Smooth muscle cell (in vitro differentiated cells): ENCODE measurements at regions not wholly inside any gene's neighbourhood (a gene's known extent, or its start where the extent isn't known, plus 50 kb on each side); places are given as distances from the start of the nearest gene placed in this dataset.

Source experiments
- DNase-seq: peaks from one replicate; lab custom pipeline; 2025; ENCODE audit not compliant: unreplicated experiment; lab: John Stamatoyannopoulos, UW
- H2AFZ ChIP-seq: fragments of 200-600 bp; sonication (generic); 2 replicates; pipeline ENCODE4 v1.6.0; 2016; ENCODE audit warnings: antibody characterized with exemption, low read depth, mild to moderate bottlenecking
- H3F3A ChIP-seq: fragments of 200-600 bp; sonication (generic); 2 replicates; pipeline ENCODE4 v1.6.0; 2017; ENCODE audit warnings: antibody characterized with exemption, low read depth
- H3K27ac ChIP-seq: fragments of 200-600 bp; sonication (generic); 2 replicates; pipeline ENCODE4 v1.5.1; 2016; ENCODE audit warnings: low read depth, mild to moderate bottlenecking
- H3K27me3 ChIP-seq: fragments of 200-600 bp; sonication (generic); 2 replicates; pipeline ENCODE4 v1.6.1; 2016; ENCODE audit warnings: low read depth, mild to moderate bottlenecking
- H3K36me3 ChIP-seq: fragments of 200-600 bp; sonication (generic); 2 replicates; pipeline ENCODE4 v1.5.1; 2016; ENCODE audit warnings: low read depth
- H3K4me1 ChIP-seq: fragments of 200-600 bp; sonication (generic); 2 replicates; pipeline ENCODE4 v1.5.1; 2016; ENCODE audit warnings: low read depth
- H3K4me2 ChIP-seq: fragments of 200-600 bp; sonication (generic); 2 replicates; pipeline ENCODE4 v1.6.0; 2016; ENCODE audit warnings: mild to moderate bottlenecking
- H3K4me3 ChIP-seq: fragments of 200-600 bp; sonication (generic); 2 replicates; pipeline ENCODE4 v1.5.1; 2016; ENCODE audit warnings: mild to moderate bottlenecking
- H3K79me2 ChIP-seq: fragments of 200-600 bp; sonication (generic); 2 replicates; pipeline ENCODE4 v1.6.0; 2016; ENCODE audit warnings: low read depth, mild to moderate bottlenecking
- H3K9ac ChIP-seq: fragments of 200-600 bp; sonication (generic); 2 replicates; pipeline ENCODE4 v1.6.0; 2016; ENCODE audit warnings: low read depth
- H3K9me3 ChIP-seq: fragments of 200-600 bp; sonication (generic); replicated peaks from 2 replicates; pipeline ENCODE4 v1.5.1; 2016; ENCODE audit warnings: low read depth
- H4K20me1 ChIP-seq: fragments of 200-600 bp; sonication (generic); 2 replicates; pipeline ENCODE4 v1.6.0; 2016; ENCODE audit warnings: low read depth
- CTCF ChIP-seq: fragments of 200-600 bp; sonication (generic); IDR thresholded peaks from 2 replicates; pipeline ENCODE4 v1.5.1; 2017; ENCODE audit warnings: borderline replicate concordance, mild to moderate bottlenecking, antibody characterized with exemption; ENCODE audit not compliant: insufficient read depth, poor library complexity, severe bottlenecking
- WGBS: methylation state at CpG from one replicate; pipeline ENCODE4 v1.1.7; 2016; ENCODE audit warnings: low lambda C conversion rate; 5-methylcytosine and 5-hydroxymethylcytosine counted together

- Histone ChIP-seq H4K20me1 (no peaks in the 10 kb centered on the region), H3K27ac (no peak overlapping the region), H3K9me3 (no peaks in the 10 kb centered on the region), H3K36me3 (no peaks in the 10 kb centered on the region), H3K79me2 (no peaks in the 10 kb centered on the region), H3K9ac (no peak overlapping the region), H3K4me2 (no peak overlapping the region), H3K27me3 (no peaks in the 10 kb centered on the region), H3F3A (no peaks in the 10 kb centered on the region), H2AFZ (no peak overlapping the region), H3K4me3 (no peak overlapping the region), H3K4me1 (no peaks in the 10 kb centered on the region)
- no peak for DNase-seq
- no peak for TF ChIP-seq CTCF
- 88% methylated on average over 6 of the region's 6 CpGs for WGBS
Measured at GRCh38 chr1:38173157-38173831, 126.7 kb upstream of the POU3F1 start.

- no peak overlapping the region for H3K4me3 ChIP-seq
- H3F3A ChIP-seq: no peaks in the 10 kb centered on the region
- no peaks in the 10 kb centered on the region for H3K9me3 ChIP-seq
- H3K9ac ChIP-seq: no peak overlapping the region
- H3K4me1 ChIP-seq: no peaks in the 10 kb centered on the region
- H3K27ac ChIP-seq: no peak overlapping the region
- H3K36me3 ChIP-seq: no peaks in the 10 kb centered on the region
- no peak for DNase-seq
- TF ChIP-seq CTCF: no peak
- H2AFZ ChIP-seq: no peak overlapping the region
- H3K4me2 ChIP-seq: no peak overlapping the region
- no peaks in the 10 kb centered on the region for H3K79me2 ChIP-seq
- no peaks in the 10 kb centered on the region for H4K20me1 ChIP-seq
- peaks cover 7% of the 10 kb centered on the region for H3K27me3 ChIP-seq
- 93% methylated on average over 3 of the region's 3 CpGs for WGBS
Measured at GRCh38 chr1:38169121-38169520, 122.5 kb upstream of the POU3F1 start.

GRCh38 chr1:38168365-38168764, 121.8 kb upstream of the POU3F1 start:
- H3K27ac ChIP-seq: no peak overlapping the region
- 82% methylated on average over 2 of the region's 2 CpGs for WGBS
- no peak for DNase-seq
- no peak for TF ChIP-seq CTCF
- H3K36me3 ChIP-seq: no peaks in the 10 kb centered on the region
- no peak overlapping the region for H2AFZ ChIP-seq
- no peaks in the 10 kb centered on the region for H4K20me1 ChIP-seq
- no peak overlapping the region for H3K9ac ChIP-seq
- no peak overlapping the region for H3K4me2 ChIP-seq
- no peaks in the 10 kb centered on the region for H3K79me2 ChIP-seq
- no peaks in the 10 kb centered on the region for H3K9me3 ChIP-seq
- no peaks in the 10 kb centered on the region for H3F3A ChIP-seq
- H3K4me1 ChIP-seq: no peaks in the 10 kb centered on the region
- peaks cover 7% of the 10 kb centered on the region for H3K27me3 ChIP-seq
- no peak overlapping the region for H3K4me3 ChIP-seq

- H3K36me3 ChIP-seq: no peaks in the 10 kb centered on the region
- no peaks in the 10 kb centered on the region for H3F3A ChIP-seq
- H3K4me1 ChIP-seq: no peaks in the 10 kb centered on the region
- WGBS: 89% methylated on average over 4 of the region's 4 CpGs
- peaks cover 7% of the 10 kb centered on the region for H3K27me3 ChIP-seq
- H3K4me2 ChIP-seq: no peak overlapping the region
- no peak overlapping the region for H2AFZ ChIP-seq
- H3K9me3 ChIP-seq: no peaks in the 10 kb centered on the region
- H3K27ac ChIP-seq: no peak overlapping the region
- no peaks in the 10 kb centered on the region for H4K20me1 ChIP-seq
- no peak overlapping the region for H3K4me3 ChIP-seq
- DNase-seq: no peak
- no peak for TF ChIP-seq CTCF
- H3K79me2 ChIP-seq: no peaks in the 10 kb centered on the region
- no peak overlapping the region for H3K9ac ChIP-seq
Measured at GRCh38 chr1:38166461-38166860, 119.9 kb upstream of the POU3F1 start.
